ENCODE measurements at regions not wholly inside any gene's neighbourhood (a gene's known extent, or its start where the extent isn't known, plus 50 kb on each side); places are given as distances from the start of the nearest gene placed in this dataset.
"Not testable (repeated sequence)": the region's sequence is repeated elsewhere in the genome, so short reads cannot be mapped to it uniquely, and the experiment has no call there.

GRCh38 chr9:24801344-24801743, 255.6 kb upstream of the IZUMO3 start:
- no peaks in the 10 kb centered on the region for H3K9me3 ChIP-seq (ENCODE audit: low read depth, low read length, poor library complexity, severe bottlenecking)
- POLR2A ChIA-PET (ENCODE audit: low non-redundant PET) = no interaction called here
- no peaks in the 10 kb centered on the region for H3K27me3 ChIP-seq (replicated peaks; ENCODE audit: insufficient read depth, low read depth, low read length, poor library complexity)
- intact Hi-C loops (cut with micrococcal nuclease; ENCODE audit: unreplicated experiment) = no loop called here
- CTCF ChIA-PET = no interaction called here
- no peaks in the 10 kb centered on the region for H3K4me1 ChIP-seq (ENCODE audit: insufficient read depth, low read length, poor library complexity, severe bottlenecking)
- no peaks in the 10 kb centered on the region for H3K36me3 ChIP-seq (ENCODE audit: insufficient read depth, low read length, poor library complexity, severe bottlenecking)
- TF ChIP-seq EZH2 (IDR thresholded peaks at IDR 0.05; ENCODE audit: borderline replicate concordance, low read depth, low read length, poor library complexity, severe bottlenecking) = no peak
- TF ChIP-seq CTCF (conservative IDR thresholded peaks at IDR 0.05; ENCODE audit: low read depth, low read length) = no peak
- no peak for DNase-seq (ENCODE audit: low spot score)
- no TSS peak for BruUV-seq (replicated peaks)
- no peak overlapping the region for H3K27ac ChIP-seq (ENCODE audit: low read depth, low read length, poor library complexity, severe bottlenecking)
- H3K4me3 ChIP-seq (ENCODE audit: low read depth, low read length, poor library complexity, severe bottlenecking) = no peak overlapping the region

- ChIA-PET CTCF (no interaction called here), POLR2A (ENCODE audit: low non-redundant PET) (no interaction called here)
- no peak for TF ChIP-seq EZH2 (IDR thresholded peaks at IDR 0.05; ENCODE audit: borderline replicate concordance, low read depth, low read length, poor library complexity, severe bottlenecking)
- no peak for TF ChIP-seq CTCF (conservative IDR thresholded peaks at IDR 0.05; ENCODE audit: low read depth, low read length)
- H3K27ac ChIP-seq (ENCODE audit: low read depth, low read length, poor library complexity, severe bottlenecking) = no peak overlapping the region
- intact Hi-C loops (cut with micrococcal nuclease; ENCODE audit: unreplicated experiment) = no loop called here
- no TSS peak for BruUV-seq (replicated peaks)
- no peak overlapping the region for H3K4me3 ChIP-seq (ENCODE audit: low read depth, low read length, poor library complexity, severe bottlenecking)
- H3K9me3 ChIP-seq (ENCODE audit: low read depth, low read length, poor library complexity, severe bottlenecking) = no peaks in the 10 kb centered on the region
- no peak for DNase-seq (ENCODE audit: low spot score)
- H3K27me3 ChIP-seq (replicated peaks; ENCODE audit: insufficient read depth, low read depth, low read length, poor library complexity) = no peaks in the 10 kb centered on the region
- no peaks in the 10 kb centered on the region for H3K4me1 ChIP-seq (ENCODE audit: insufficient read depth, low read length, poor library complexity, severe bottlenecking)
- H3K36me3 ChIP-seq (ENCODE audit: insufficient read depth, low read length, poor library complexity, severe bottlenecking) = no peaks in the 10 kb centered on the region
Observed at GRCh38 chr9:24793787-24794186, 248.1 kb upstream of the IZUMO3 start.

GRCh38 chr9:24776226-24776625, 230.5 kb upstream of the IZUMO3 start:
- intact Hi-C loops (cut with micrococcal nuclease; ENCODE audit: unreplicated experiment) = no loop called here
- H3K4me1 ChIP-seq (ENCODE audit: insufficient read depth, low read length, poor library complexity, severe bottlenecking) = no peaks in the 10 kb centered on the region
- ChIA-PET POLR2A (ENCODE audit: low non-redundant PET) (no interaction called here), CTCF (no interaction called here)
- H3K36me3 ChIP-seq (ENCODE audit: insufficient read depth, low read length, poor library complexity, severe bottlenecking) = no peaks in the 10 kb centered on the region
- DNase-seq (ENCODE audit: low spot score) = no peak
- H3K27me3 ChIP-seq (replicated peaks; ENCODE audit: insufficient read depth, low read depth, low read length, poor library complexity) = no peaks in the 10 kb centered on the region
- no TSS peak for BruUV-seq (replicated peaks)
- no peak overlapping the region for H3K27ac ChIP-seq (ENCODE audit: low read depth, low read length, poor library complexity, severe bottlenecking)
- TF ChIP-seq EZH2 (IDR thresholded peaks at IDR 0.05; ENCODE audit: borderline replicate concordance, low read depth, low read length, poor library complexity, severe bottlenecking) (no peak), CTCF (conservative IDR thresholded peaks at IDR 0.05; ENCODE audit: low read depth, low read length) (no peak)
- no peaks in the 10 kb centered on the region for H3K9me3 ChIP-seq (ENCODE audit: low read depth, low read length, poor library complexity, severe bottlenecking)
- no peak overlapping the region for H3K4me3 ChIP-seq (ENCODE audit: low read depth, low read length, poor library complexity, severe bottlenecking)

- H3K27me3 ChIP-seq (replicated peaks; ENCODE audit: insufficient read depth, low read depth, low read length, poor library complexity); H3K4me3 ChIP-seq (ENCODE audit: low read depth, low read length, poor library complexity, severe bottlenecking); CTCF ChIA-PET; H3K36me3 ChIP-seq (ENCODE audit: insufficient read depth, low read length, poor library complexity, severe bottlenecking); H3K9me3 ChIP-seq (ENCODE audit: low read depth, low read length, poor library complexity, severe bottlenecking); BruUV-seq (replicated peaks); H3K4me1 ChIP-seq (ENCODE audit: insufficient read depth, low read length, poor library complexity, severe bottlenecking); H3K27ac ChIP-seq (ENCODE audit: low read depth, low read length, poor library complexity, severe bottlenecking); POLR2A ChIA-PET (ENCODE audit: low non-redundant PET); DNase-seq (ENCODE audit: low spot score); intact Hi-C loops (cut with micrococcal nuclease; ENCODE audit: unreplicated experiment): not testable (repeated sequence)
Observed at GRCh38 chr9:24774199-24774598, 228.5 kb upstream of the IZUMO3 start.

Measured in A673 (cell line).